ENCODE measurements at regions not wholly inside any gene's neighbourhood (a gene's known extent, or its start where the extent isn't known, plus 50 kb on each side); places are given as distances from the start of the nearest gene placed in this dataset.
"Not testable (repeated sequence)": the region's sequence is repeated elsewhere in the genome, so short reads cannot be mapped to it uniquely, and the experiment has no call there.

GRCh38 chr2:21993002-21993401 is 869.2 kb downstream of the TDRD15 start:
- intact Hi-C loops (cut with DNase I): no loop called here

GRCh38 chr2:21996339-21996738 is 872.6 kb downstream of the TDRD15 start:
- intact Hi-C loops (cut with DNase I): no loop called here

More at GRCh38 chr2:21993002-21993401, 869.2 kb downstream of the TDRD15 start:
- no peak for DNase-seq

GRCh38 chr2:21999522-21999921 is 875.8 kb downstream of the TDRD15 start:
- no peak for DNase-seq
- intact Hi-C loops (cut with DNase I): no loop called here

More at GRCh38 chr2:21996339-21996738, 872.6 kb downstream of the TDRD15 start:
- DNase-seq: no peak

- DNase-seq: no peak
- intact Hi-C loops (cut with DNase I): no loop called here
Observed at GRCh38 chr2:22002066-22002465, 878.3 kb downstream of the TDRD15 start.

GRCh38 chr2:22003270-22003669 is 879.5 kb downstream of the TDRD15 start:
- no peak for DNase-seq
- intact Hi-C loops (cut with DNase I): no loop called here

- intact Hi-C loops (cut with DNase I): no loop called here
- no peak for DNase-seq
Observed at GRCh38 chr2:22011048-22011447, 887.3 kb downstream of the TDRD15 start.

GRCh38 chr2:22020091-22020742 is 896.4 kb downstream of the TDRD15 start:
- no peak for DNase-seq
- intact Hi-C loops (cut with DNase I): no loop called here

- intact Hi-C loops (cut with DNase I): no loop called here
- DNase-seq: no peak
Observed at GRCh38 chr2:22027345-22028005, 903.7 kb downstream of the TDRD15 start.

GRCh38 chr2:22035361-22035830 is 911.6 kb downstream of the TDRD15 start:
- intact Hi-C loops (cut with DNase I): no loop called here

GRCh38 chr2:22037274-22037673 is 913.5 kb downstream of the TDRD15 start:
- intact Hi-C loops (cut with DNase I): no loop called here
- peak in 3 of 10 donors; percentile 7 to 19 (median 15) for DNase-seq

More at GRCh38 chr2:22035361-22035830, 911.6 kb downstream of the TDRD15 start:
- DNase-seq: no peak

GRCh38 chr2:22043784-22044183 is 920.0 kb downstream of the TDRD15 start:
- DNase-seq: no peak

GRCh38 chr2:22055784-22056620 is 932.2 kb downstream of the TDRD15 start:
- no peak for DNase-seq
- intact Hi-C loops (cut with DNase I): no loop called here

More at GRCh38 chr2:22043784-22044183, 920.0 kb downstream of the TDRD15 start:
- intact Hi-C loops (cut with DNase I): no loop called here

- intact Hi-C loops (cut with DNase I): no loop called here
- DNase-seq: no peak
Observed at GRCh38 chr2:22056621-22057132, 932.9 kb downstream of the TDRD15 start.

- intact Hi-C loops (cut with DNase I): no loop called here
- no peak for DNase-seq
Observed at GRCh38 chr2:22062679-22063078, 938.9 kb downstream of the TDRD15 start.

- no peak for DNase-seq
Observed at GRCh38 chr2:22076454-22076853, 952.7 kb downstream of the TDRD15 start.

GRCh38 chr2:22078701-22079100 is 954.9 kb downstream of the TDRD15 start:
- DNase-seq: no peak
- intact Hi-C loops (cut with DNase I): no loop called here

More at GRCh38 chr2:22076454-22076853, 952.7 kb downstream of the TDRD15 start:
- intact Hi-C loops (cut with DNase I): no loop called here

- intact Hi-C loops (cut with DNase I): no loop called here
- no peak for DNase-seq
Observed at GRCh38 chr2:22079583-22079982, 955.8 kb downstream of the TDRD15 start.

GRCh38 chr2:22086726-22087125 is 963.0 kb downstream of the TDRD15 start:
- no peak for DNase-seq

GRCh38 chr2:22103617-22104016 is 979.8 kb downstream of the TDRD15 start:
- intact Hi-C loops (cut with DNase I); DNase-seq: not testable (repeated sequence)

More at GRCh38 chr2:22086726-22087125, 963.0 kb downstream of the TDRD15 start:
- intact Hi-C loops (cut with DNase I): no loop called here

GRCh38 chr2:22110244-22110651 is 986.5 kb downstream of the TDRD15 start:
- DNase-seq: no peak
- intact Hi-C loops (cut with DNase I): no loop called here

GRCh38 chr2:22124003-22124402 is 1000.2 kb downstream of the TDRD15 start:
- intact Hi-C loops (cut with DNase I): no loop called here

More at GRCh38 chr2:22124003-22124402, 1000.2 kb downstream of the TDRD15 start:
- DNase-seq: no peak

All from posterior cingulate gyrus (tissue), 11 donors.